Stimulated activated CD4-positive, alpha-beta T cell treated with anti-CD3 and anti-CD28 coated beads, Interleukin-1b, Interleukin-23, amount 100 ng/mL, for 4 hours (primary cell): ENCODE measurements at regions not wholly inside any gene's neighbourhood (a gene's known extent, or its start where the extent isn't known, plus 50 kb on each side); places are given as distances from the start of the nearest gene placed in this dataset.
"Not testable (repeated sequence)": the region's sequence is repeated elsewhere in the genome, so short reads cannot be mapped to it uniquely, and the experiment has no call there.

Experiments used
- DNase-seq, 2 donors: peaks; one replicate each; pipeline ENCODE4 v3.0.0-alpha.2; 2020; ENCODE audit warnings: low read depth in 2 of 2

GRCh38 chr2:205865056-205865455, 182.8 kb downstream of the NRP2 start:
- DNase-seq: no peak

- no peak for DNase-seq
Observed at GRCh38 chr2:205864491-205864890, 182.2 kb downstream of the NRP2 start.

GRCh38 chr2:205862761-205863160, 180.5 kb downstream of the NRP2 start:
- DNase-seq: not testable (repeated sequence)

- DNase-seq: no peak
Observed at GRCh38 chr2:205860885-205861284, 178.6 kb downstream of the NRP2 start.

GRCh38 chr2:205860181-205860580, 177.9 kb downstream of the NRP2 start:
- no peak for DNase-seq

- no peak for DNase-seq
Observed at GRCh38 chr2:205858881-205859441, 176.7 kb downstream of the NRP2 start.

GRCh38 chr2:205858275-205858674, 176.0 kb downstream of the NRP2 start:
- DNase-seq: no peak

- DNase-seq: no peak
Observed at GRCh38 chr2:205857520-205858237, 175.4 kb downstream of the NRP2 start.

- DNase-seq: no peak
Observed at GRCh38 chr2:205852457-205852856, 170.2 kb downstream of the NRP2 start.

GRCh38 chr2:205850611-205851010, 168.3 kb downstream of the NRP2 start:
- DNase-seq: no peak

- no peak for DNase-seq
Observed at GRCh38 chr2:205850132-205850531, 167.8 kb downstream of the NRP2 start.

- DNase-seq: no peak
Observed at GRCh38 chr2:205849136-205849535, 166.8 kb downstream of the NRP2 start.

GRCh38 chr2:205848601-205849000, 166.3 kb downstream of the NRP2 start:
- no peak for DNase-seq
